GM18867 (cell line): ENCODE measurements at regions not wholly inside any gene's neighbourhood (a gene's known extent, or its start where the extent isn't known, plus 50 kb on each side); places are given as distances from the start of the nearest gene placed in this dataset.

Source experiments
- ATAC-seq: cut with Tn5 transposase; IDR thresholded peaks from one replicate; pipeline ENCODE4 v1.9.1; 2021; ENCODE audit warnings: mild to moderate bottlenecking, moderate library complexity; ENCODE audit not compliant: unreplicated experiment

- ATAC-seq, result no peak
Measured at GRCh38 chr5:13569090-13569715, 375.3 kb downstream of the DNAH5 start.

DNA sequence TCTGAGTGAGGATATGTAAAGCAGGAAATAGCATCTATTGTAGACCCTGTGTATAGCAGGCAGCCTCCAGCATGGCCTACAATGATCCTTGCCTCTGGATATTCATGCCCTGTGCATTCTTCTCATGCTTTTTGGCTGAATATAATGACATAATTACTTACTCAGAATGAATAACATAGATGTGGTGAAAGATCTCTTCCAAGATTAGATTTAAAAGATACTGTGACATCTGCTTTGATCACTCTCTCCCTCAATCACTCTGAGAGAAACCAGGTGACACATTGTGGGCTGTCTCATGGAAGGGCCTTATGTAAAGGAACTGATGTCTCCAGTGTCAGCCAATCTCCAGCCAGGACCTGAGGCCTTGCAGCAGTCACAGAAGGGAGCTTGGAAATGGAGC, 376.7 kb downstream of the DNAH5 start:
- ATAC-seq, result no peak

GRCh38 chr5:13566871-13567339, 377.6 kb downstream of the DNAH5 start:
- no peak for ATAC-seq

DNA sequence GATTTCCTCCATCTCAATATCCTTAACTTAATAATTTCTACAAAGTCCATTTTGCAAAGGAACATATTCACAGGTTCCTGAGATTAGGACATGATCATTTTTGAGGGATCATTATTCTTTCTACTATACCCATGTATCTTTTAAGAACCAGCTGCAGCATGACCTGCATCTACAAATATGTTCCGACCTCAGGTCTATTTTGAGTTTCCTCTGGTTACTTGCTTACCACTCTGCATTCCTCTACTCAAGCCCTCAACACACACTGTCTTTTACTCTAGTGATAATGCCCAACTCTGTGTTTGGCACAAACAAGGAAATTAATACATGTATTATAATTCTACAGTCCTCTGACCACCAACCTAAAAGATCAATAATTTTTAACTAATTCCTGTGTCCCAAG, 386.1 kb downstream of the DNAH5 start:
- no peak for ATAC-seq

DNA sequence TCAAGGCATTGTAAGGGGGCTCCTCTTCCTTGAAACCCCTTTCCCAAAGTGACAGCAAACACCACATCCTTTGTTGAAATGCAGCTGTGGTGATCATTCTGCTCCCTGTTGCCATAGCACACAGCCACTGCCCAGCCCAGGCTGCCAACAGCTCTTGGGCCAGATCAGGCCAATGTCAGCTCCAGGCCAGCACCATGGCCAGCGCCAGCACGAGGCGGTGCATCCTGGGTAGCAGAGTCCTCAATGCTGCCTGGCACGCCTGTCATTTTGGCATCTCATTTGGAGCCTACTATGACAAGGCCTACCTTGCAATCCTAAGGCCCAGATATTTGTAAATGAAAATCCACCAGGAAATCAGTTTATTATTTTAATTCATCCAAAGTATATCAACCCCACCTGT, 390.6 kb downstream of the DNAH5 start:
- ATAC-seq, result no peak

- no peak for ATAC-seq
Measured at GRCh38 chr5:13552361-13552760, 392.1 kb downstream of the DNAH5 start.

DNA sequence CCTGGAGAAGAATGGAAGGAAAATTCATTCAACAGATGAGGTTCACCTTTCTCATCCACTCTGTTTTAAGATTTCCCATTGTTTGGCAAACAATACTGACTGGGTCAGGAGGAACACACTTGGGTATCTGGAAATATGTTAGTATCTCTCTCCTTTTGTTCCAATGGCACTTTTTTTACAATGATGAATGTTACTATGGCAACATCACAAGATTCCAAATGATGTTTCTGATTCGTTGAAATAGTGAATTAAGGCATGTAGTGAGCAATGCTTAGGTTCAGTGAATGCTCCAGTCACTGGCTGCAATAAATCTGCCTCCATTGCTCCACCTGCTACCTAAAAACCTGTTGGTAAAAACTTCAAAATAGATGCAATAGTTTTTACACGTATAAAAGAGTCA, 392.8 kb downstream of the DNAH5 start:
- ATAC-seq, result no peak

DNA sequence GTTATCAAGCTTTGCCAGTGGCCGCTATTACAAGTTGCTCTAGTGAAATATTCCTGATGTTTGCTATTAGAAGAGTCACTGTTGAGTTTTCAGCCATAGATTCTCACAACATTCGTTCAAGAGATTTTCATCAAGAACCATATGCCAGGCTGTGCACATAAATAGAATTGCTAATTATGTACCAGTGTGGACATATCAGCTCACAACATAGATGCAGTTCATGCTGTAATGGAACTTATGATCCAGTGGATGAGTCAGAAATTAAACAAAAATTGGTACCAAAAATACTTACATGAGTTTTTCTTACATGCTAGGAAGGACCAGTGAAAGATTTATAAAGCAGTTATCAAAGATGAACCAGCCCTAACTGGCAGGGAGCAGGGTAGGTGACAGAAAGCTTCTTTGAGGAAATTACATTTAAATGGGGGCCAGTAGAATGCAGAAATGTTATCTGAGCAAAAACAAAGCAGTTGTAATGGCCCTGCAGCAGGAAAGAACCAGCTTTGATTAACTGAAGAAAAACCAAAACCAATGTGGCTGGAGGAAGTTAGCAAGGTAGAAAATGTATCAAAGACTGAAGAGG, 404.2 kb downstream of the DNAH5 start:
- ATAC-seq, result no peak

GRCh38 chr5:13536933-13537332, 407.6 kb downstream of the DNAH5 start:
- ATAC-seq, result no peak

DNA sequence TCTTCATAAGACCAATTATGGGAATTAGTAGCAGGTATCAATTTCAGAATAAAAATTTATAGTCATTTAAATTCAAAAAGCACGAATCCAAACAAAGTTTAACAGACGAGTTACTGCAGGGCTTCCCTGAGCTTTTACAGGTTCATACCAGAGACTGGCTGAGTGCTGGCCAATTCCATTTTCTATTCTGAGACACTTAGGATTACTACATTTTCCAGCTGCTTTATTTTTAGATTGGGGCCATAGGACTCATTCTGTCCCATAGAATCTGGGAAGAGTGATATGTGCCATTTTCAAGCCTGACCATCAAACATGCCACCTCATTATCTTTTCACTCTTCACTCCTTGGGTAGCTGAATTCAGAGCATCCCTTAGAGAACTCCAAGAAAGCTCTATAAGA, 410.7 kb downstream of the DNAH5 start:
- no peak for ATAC-seq

GRCh38 chr5:13529300-13529699, 415.2 kb downstream of the DNAH5 start:
- ATAC-seq, result no peak

- no peak for ATAC-seq
Measured at GRCh38 chr5:13524936-13525335, 419.6 kb downstream of the DNAH5 start.

- no peak for ATAC-seq
Measured at GRCh38 chr5:13519131-13519530, 425.4 kb downstream of the DNAH5 start.

DNA sequence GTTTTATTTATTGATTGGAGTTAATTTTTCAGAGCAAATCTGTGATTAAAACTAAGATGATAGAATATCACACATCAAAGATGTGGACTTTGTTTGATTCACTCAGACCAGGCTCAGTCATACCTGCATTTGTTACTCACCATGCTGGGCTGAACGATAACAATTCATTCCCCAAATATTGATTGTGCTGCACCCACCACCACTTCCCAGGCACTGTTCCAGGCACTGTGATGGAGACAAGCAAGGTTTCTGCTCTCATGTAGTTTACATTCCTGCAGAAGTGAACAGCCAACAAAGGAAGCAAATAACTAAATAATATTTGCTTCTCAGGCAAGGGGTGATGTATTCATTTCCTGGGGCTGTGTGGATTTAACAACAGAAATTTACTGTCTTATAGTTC, 428.3 kb downstream of the DNAH5 start:
- no peak for ATAC-seq

GRCh38 chr5:13511442-13511841, 433.0 kb downstream of the DNAH5 start:
- no peak for ATAC-seq

- ATAC-seq, result no peak
Measured at GRCh38 chr5:13510616-13511015, 433.9 kb downstream of the DNAH5 start.

- no peak for ATAC-seq
Measured at GRCh38 chr5:13508559-13508958, 435.9 kb downstream of the DNAH5 start.

DNA sequence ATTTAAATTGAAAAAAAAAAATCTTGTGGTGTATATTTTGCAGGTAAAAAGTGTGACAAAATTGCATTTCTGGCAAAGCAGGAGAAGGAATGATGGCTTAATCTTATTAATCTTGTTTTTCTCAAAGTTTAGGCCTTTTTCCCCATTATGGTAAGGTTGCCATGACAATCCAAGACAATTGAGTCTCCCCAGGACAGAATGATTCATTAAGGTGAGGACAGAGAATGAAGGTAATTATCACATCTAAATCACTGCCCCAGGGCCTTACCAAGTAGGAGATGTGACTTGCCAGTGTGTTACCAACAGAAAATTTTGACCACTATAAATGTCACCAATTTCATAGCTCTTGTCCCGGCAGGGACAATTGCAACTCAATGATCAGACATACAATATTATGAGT, 439.2 kb downstream of the DNAH5 start:
- no peak for ATAC-seq

GRCh38 chr5:13503017-13503416, 441.5 kb downstream of the DNAH5 start:
- ATAC-seq, result no peak

DNA sequence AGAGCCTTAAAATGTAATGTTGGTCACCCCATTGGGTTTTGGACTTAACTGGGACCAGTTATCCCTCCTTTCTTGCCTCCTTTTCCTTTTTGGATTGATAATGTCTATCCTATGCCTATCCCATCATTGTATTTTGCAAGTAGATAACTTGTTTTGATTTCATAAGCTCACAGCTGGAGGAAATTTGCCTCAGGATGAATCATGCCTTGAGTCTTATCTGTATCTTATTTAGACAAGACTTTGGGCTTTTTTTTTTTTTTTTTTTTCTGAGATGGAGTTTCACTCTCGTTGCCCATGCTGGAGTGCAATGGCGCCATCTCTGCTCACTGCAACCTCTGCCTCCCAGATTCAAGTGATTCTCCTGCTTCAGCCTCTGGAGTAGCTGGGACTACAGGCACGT, 443.3 kb downstream of the DNAH5 start:
- no peak for ATAC-seq

- no peak for ATAC-seq
Measured at GRCh38 chr5:13498279-13498678, 446.2 kb downstream of the DNAH5 start.

DNA sequence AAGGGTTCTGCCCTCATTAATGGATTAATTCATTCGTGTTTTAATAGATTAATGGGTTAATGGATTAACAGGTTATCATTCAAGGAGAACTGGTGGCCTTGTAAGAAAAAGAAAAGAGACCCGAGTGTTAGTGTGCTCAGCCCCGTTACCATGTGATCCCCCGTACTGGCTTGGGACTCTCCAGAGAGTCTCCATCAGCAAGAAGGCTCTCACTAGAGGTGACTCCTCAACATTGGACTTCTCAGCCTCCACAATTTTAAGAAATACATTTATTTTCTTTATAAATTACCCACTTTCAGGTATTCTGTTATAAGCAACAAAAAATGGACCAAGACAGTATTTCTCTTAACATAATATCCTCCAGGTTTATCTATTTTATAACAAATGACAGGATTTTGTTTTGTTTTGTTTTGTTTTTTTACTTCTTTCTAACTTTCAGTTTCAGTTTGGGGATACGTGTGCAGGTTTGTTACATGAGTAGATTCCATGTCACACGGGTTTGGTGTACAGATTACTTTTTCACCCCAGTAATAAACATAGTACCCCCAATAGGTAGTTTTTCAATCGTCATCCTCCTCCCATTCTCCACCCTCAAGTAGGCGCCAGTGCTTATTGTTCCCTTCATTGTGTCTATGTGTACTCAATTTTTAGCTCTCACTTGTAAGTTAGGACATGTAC, 456.1 kb downstream of the DNAH5 start:
- no peak for ATAC-seq
